AG04450 (cell line): ENCODE measurements at regions not wholly inside any gene's neighbourhood (a gene's known extent, or its start where the extent isn't known, plus 50 kb on each side); places are given as distances from the start of the nearest gene placed in this dataset.

Experiments used
- CTCF ChIA-PET: fragments of 300-600, 350-600 bp; formaldehyde crosslinking; extraction: SDS; loops from one replicate; lab custom pipeline; 2022; ENCODE audit warnings: antibody characterized with exemption, inconsistent platforms; lab: Charles Lee
- POLR2A ChIA-PET: fragments of 350-600 bp; formaldehyde crosslinking; extraction: SDS; loops from one replicate; lab custom pipeline; 2021; ENCODE audit warnings: antibody characterized with exemption, inconsistent platforms; lab: Yijun Ruan, JAX
- DNase-seq: peaks from one replicate; pipeline ENCODE4 v3.0.0-alpha.2; 2011; ENCODE audit warnings: low read depth, low spot score
- H3K27ac ChIP-seq: one replicate; pipeline ENCODE4 v1.5.1; 2012; ENCODE audit warnings: low read depth, low read length, control low read depth
- H3K27me3 ChIP-seq: one replicate; pipeline ENCODE4 v1.6.0; 2012; ENCODE audit warnings: low read length; ENCODE audit not compliant: control insufficient read depth, insufficient read depth
- H3K4me3 ChIP-seq: 2 replicates; pipeline ENCODE4 v1.5.1; 2011; ENCODE audit warnings: mild to moderate bottlenecking, low read depth, low read length, control low read depth
- H3K9me3 ChIP-seq: 2 replicates; pipeline ENCODE4 v1.5.1; 2012; ENCODE audit warnings: low read length; ENCODE audit not compliant: control insufficient read depth, insufficient read depth
- CTCF ChIP-seq: IDR thresholded peaks from 2 replicates; pipeline ENCODE4 v1.5.1; 2011; ENCODE audit warnings: low read depth, low read length, control low read depth, inconsistent platforms

GRCh38 chrX:125170459-125170858 lies 149.2 kb upstream of the TEX13C start:
- no peak for TF ChIP-seq CTCF
- no peaks in the 10 kb centered on the region for H3K9me3 ChIP-seq
- ChIA-PET POLR2A (no interaction called here), CTCF (no interaction called here)
- H3K27me3 ChIP-seq, result no peaks in the 10 kb centered on the region
- no peak for DNase-seq
- H3K27ac ChIP-seq, result no peak overlapping the region
- no peak overlapping the region for H3K4me3 ChIP-seq

GRCh38 chrX:125172531-125172930 lies 147.1 kb upstream of the TEX13C start:
- Histone ChIP-seq H3K27ac (no peak overlapping the region), H3K9me3 (no peaks in the 10 kb centered on the region), H3K4me3 (no peak overlapping the region), H3K27me3 (no peaks in the 10 kb centered on the region)
- CTCF ChIA-PET, result interaction anchor here (0.5 kb wide), 1 partner anchor 12 kb away, joined by 4 read pairs; no protein-coding TSS in a partner anchor
- POLR2A ChIA-PET, result no interaction called here
- TF ChIP-seq CTCF, result no peak
- DNase-seq, result no peak

- Histone ChIP-seq H3K4me3 (no peak overlapping the region), H3K27ac (no peak overlapping the region), H3K27me3 (no peaks in the 10 kb centered on the region), H3K9me3 (no peaks in the 10 kb centered on the region)
- CTCF ChIA-PET, result no interaction called here
- POLR2A ChIA-PET, result no interaction called here
- no peak for TF ChIP-seq CTCF
- DNase-seq, result no peak
Observed at GRCh38 chrX:125175991-125176584, 143.6 kb upstream of the TEX13C start.

DNA sequence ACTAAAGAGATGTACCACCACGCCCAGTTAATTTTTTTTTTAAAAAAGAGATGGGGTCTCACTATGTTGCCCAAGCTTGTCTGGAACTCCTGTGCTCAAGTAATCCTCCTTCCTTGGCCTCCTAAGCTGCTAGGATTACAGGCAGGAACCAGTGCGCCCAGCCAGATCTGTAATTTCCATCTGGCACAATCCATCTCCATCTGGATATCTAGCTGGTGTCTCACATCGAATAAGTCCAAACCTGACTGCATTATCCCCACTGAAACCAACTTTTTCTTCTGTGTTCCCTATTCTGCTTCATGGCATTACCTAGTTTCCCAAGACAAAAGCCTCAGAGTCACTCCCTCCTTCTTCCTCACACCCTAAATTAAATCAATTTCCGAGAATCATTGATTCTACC lies 125.8 kb upstream of the TEX13C start:
- CTCF ChIA-PET, result no interaction called here
- H3K4me3 ChIP-seq, result no peak overlapping the region
- POLR2A ChIA-PET, result no interaction called here
- no peaks in the 10 kb centered on the region for H3K27me3 ChIP-seq
- no peak for DNase-seq
- TF ChIP-seq CTCF, result no peak
- no peak overlapping the region for H3K27ac ChIP-seq
- H3K9me3 ChIP-seq, result no peaks in the 10 kb centered on the region

DNA sequence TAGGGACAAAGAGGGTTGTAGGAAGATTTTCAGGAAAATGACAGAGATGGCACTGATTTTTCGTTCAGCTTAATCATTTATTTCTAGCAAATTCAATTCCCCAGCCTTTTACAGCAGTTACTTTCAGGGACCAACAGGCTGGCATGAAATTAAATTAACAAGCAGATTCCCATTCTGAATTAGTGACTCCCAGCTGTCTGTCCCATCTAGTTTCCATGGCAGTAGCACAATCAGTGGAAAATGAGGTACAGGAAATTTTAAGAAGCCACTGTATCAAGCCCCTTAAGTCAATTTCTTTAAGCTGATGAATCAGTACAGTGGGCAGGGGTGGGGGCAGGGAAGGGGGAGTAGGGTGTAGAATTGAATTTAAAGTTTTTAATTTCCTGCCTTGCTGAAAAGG lies 121.1 kb upstream of the TEX13C start:
- ChIA-PET POLR2A (no interaction called here), CTCF (no interaction called here)
- peaks cover 7% of the 10 kb centered on the region for H3K27me3 ChIP-seq
- H3K4me3 ChIP-seq, result no peak overlapping the region
- no peak for TF ChIP-seq CTCF
- H3K9me3 ChIP-seq, result no peaks in the 10 kb centered on the region
- no peak overlapping the region for H3K27ac ChIP-seq
- no peak for DNase-seq
